HEK293T (cell line): ENCODE measurements at regions not wholly inside any gene's neighbourhood (a gene's known extent, or its start where the extent isn't known, plus 50 kb on each side); places are given as distances from the start of the nearest gene placed in this dataset.

Experiments
- BHLHE40 ChIP-seq: fragments of 450-650 bp; IDR thresholded peaks from 2 replicates; pipeline ENCODE4 v1.6.1; 2016; ENCODE audit warnings: mild to moderate bottlenecking, moderate library complexity, borderline replicate concordance
- CTBP1 ChIP-seq: fragments of 450-650 bp; IDR thresholded peaks from 2 replicates; pipeline ENCODE4 v1.6.1; 2016; ENCODE audit warnings: borderline replicate concordance
- ELF4 ChIP-seq: fragments of 450-650 bp; IDR thresholded peaks from 2 replicates; pipeline ENCODE4 v1.6.1; 2017; ENCODE audit warnings: antibody characterized with exemption
- FOXA1 ChIP-seq: fragments of 450-650 bp; IDR thresholded peaks from 2 replicates; pipeline ENCODE4 v1.6.1; 2016; ENCODE audit warnings: mild to moderate bottlenecking
- FOXM1 ChIP-seq: fragments of 450-650 bp; IDR thresholded peaks from 2 replicates; pipeline ENCODE4 v1.6.1; 2017; ENCODE audit warnings: mild to moderate bottlenecking, borderline replicate concordance
- HDGF ChIP-seq: fragments of 450-650 bp; IDR thresholded peaks from 2 replicates; pipeline ENCODE4 v1.6.1; 2017; ENCODE audit warnings: antibody characterized with exemption, borderline replicate concordance
- NFRKB ChIP-seq: fragments of 450-650 bp; IDR thresholded peaks from 2 replicates; pipeline ENCODE4 v1.6.1; 2016; ENCODE audit warnings: mild to moderate bottlenecking, moderate library complexity
- SUZ12 ChIP-seq: fragments of 450-650 bp; IDR thresholded peaks from 2 replicates; pipeline ENCODE4 v1.6.1; 2016; ENCODE audit warnings: mild to moderate bottlenecking
- TARDBP ChIP-seq: fragments of 450-650 bp; IDR thresholded peaks from 2 replicates; pipeline ENCODE4 v1.6.1; 2016
- TF ChIP-seq, protein P1 (sequence below): fragments of 450-650 bp; IDR thresholded peaks from 2 replicates; pipeline ENCODE4 v1.6.1; 2016

DNA sequence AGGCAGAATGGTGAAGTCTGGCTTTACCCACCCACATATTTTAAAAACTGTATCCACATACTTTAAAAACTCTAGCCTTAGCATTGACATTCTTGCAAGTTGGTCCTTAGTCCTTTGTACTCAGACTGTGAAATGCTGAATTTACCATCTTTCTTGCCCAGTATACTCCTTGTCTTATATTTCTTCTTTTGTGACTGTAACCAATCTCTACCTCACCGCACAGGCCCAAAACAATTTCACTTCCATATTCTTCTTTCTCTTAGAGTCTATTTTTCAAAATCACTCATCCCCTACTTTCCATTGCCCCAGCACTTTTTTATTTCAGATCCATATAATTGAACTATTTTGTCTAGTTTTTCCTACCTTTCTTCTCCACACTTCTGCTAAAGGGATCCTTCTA is 892.4 kb upstream of the B3GALT2 start:
- no peak for TF ChIP-seq CTBP1
- no peak for TF ChIP-seq HDGF
- TF ChIP-seq BHLHE40 = no peak
- no peak for TF ChIP-seq FOXM1
- TF ChIP-seq TARDBP = no peak
- TF ChIP-seq SUZ12 = no peak
- TF ChIP-seq ELF4 = no peak
- TF ChIP-seq FOXA1 = no peak
- TF ChIP-seq NFRKB = no peak
- TF ChIP-seq, protein P1, sequence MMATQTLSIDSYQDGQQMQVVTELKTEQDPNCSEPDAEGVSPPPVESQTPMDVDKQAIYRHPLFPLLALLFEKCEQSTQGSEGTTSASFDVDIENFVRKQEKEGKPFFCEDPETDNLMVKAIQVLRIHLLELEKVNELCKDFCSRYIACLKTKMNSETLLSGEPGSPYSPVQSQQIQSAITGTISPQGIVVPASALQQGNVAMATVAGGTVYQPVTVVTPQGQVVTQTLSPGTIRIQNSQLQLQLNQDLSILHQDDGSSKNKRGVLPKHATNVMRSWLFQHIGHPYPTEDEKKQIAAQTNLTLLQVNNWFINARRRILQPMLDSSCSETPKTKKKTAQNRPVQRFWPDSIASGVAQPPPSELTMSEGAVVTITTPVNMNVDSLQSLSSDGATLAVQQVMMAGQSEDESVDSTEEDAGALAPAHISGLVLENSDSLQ = no peak
